ENCODE measurements at regions not wholly inside any gene's neighbourhood (a gene's known extent, or its start where the extent isn't known, plus 50 kb on each side); places are given as distances from the start of the nearest gene placed in this dataset.

GRCh38 chr11:30729187-30729713 lies 143.1 kb upstream of the MPPED2 start:
- no TSS peak for BruUV-seq (replicated peaks)

More at GRCh38 chr11:30729187-30729713, 143.1 kb upstream of the MPPED2 start:
- H3K27ac ChIP-seq (ENCODE audit: control insufficient read depth, insufficient read depth) = no peak overlapping the region
- no peak overlapping the region for H3K9ac ChIP-seq (ENCODE audit: control insufficient read depth, insufficient read depth, low read length)
- ChIA-PET SMC1A (ENCODE audit: uncharacterized antibody, unreplicated experiment) (interaction anchor here (1.3 kb wide), 1 partner anchor 26 kb away, joined by 3 read pairs; no protein-coding TSS in a partner anchor), POLR2A (no interaction called here), RAD21 (ENCODE audit: unreplicated experiment) (no interaction called here), CTCF (no interaction called here)
- intact Hi-C loops (cut with micrococcal nuclease; ENCODE audit: unreplicated experiment) (no loop called here), in situ Hi-C loops (cut with MboI) (no loop called here)
- no peaks in the 10 kb centered on the region for H3K9me3 ChIP-seq (replicated peaks; ENCODE audit: control insufficient read depth, insufficient read depth, low read length)
- H3K4me1 ChIP-seq (ENCODE audit: control insufficient read depth, insufficient read depth, low read length) = no peaks in the 10 kb centered on the region
- H3K27me3 ChIP-seq (replicated peaks in 1 of 2; ENCODE audit: control insufficient read depth in 2 of 2, insufficient read depth in 2 of 2, low read length in 1 of 2) = no peaks in the 10 kb centered on the region
- no peaks in the 10 kb centered on the region for H4K20me1 ChIP-seq (ENCODE audit: control insufficient read depth, insufficient read depth)
- FAIRE-seq (no peak), DNase-seq (ENCODE audit: low read depth, low spot score) (no peak), ATAC-seq (no peak)
- no peak overlapping the region for H3K4me3 ChIP-seq
- H2AFZ ChIP-seq (ENCODE audit: control insufficient read depth, low read depth, low read length) = no peak overlapping the region
- H3K79me2 ChIP-seq (ENCODE audit: control insufficient read depth, insufficient read depth, low read length) = no peaks in the 10 kb centered on the region
- WGBS (ENCODE audit: insufficient coverage, insufficient replicate concordance, low lambda C conversion rate, missing lambda C conversion rate) = 0% methylated on average over 1 of the region's 1 CpG
- no peaks in the 10 kb centered on the region for H3K36me3 ChIP-seq (ENCODE audit: control insufficient read depth in 2 of 2, insufficient read depth in 2 of 2, low read length in 1 of 2)
- TF ChIP-seq CTCF (IDR thresholded peaks at IDR 0.05 in 2 of 3, conservative IDR thresholded peaks at IDR 0.05 in 1 of 3; ENCODE audit: control insufficient read depth in 2 of 3, extremely low read depth in 1 of 3, insufficient read depth in 1 of 3, low read depth in 3 of 3, low read length in 3 of 3) (no peak), BHLHE40 (IDR thresholded peaks at IDR 0.05; ENCODE audit: borderline replicate concordance in 1 of 2, low read depth in 2 of 2, low read length in 1 of 2) (no peak), PAX5 (IDR thresholded peaks at IDR 0.05; ENCODE audit: borderline replicate concordance, low read depth, low read length) (no peak)
- no peak overlapping the region for H3K4me2 ChIP-seq (ENCODE audit: control insufficient read depth, insufficient read depth)

All from GM12878 (cell line).